ENCODE measurements at regions not wholly inside any gene's neighbourhood (a gene's known extent, or its start where the extent isn't known, plus 50 kb on each side); places are given as distances from the start of the nearest gene placed in this dataset.

- no peak for DNase-seq
Measured at GRCh38 chr9:80399606-80400005, 827.8 kb downstream of the TLE4 start.

- no peak for DNase-seq
Measured at GRCh38 chr9:80387828-80388227, 816.1 kb downstream of the TLE4 start.

GRCh38 chr9:80385246-80385645, 813.5 kb downstream of the TLE4 start:
- DNase-seq, result no peak

GRCh38 chr9:80383331-80383730, 811.6 kb downstream of the TLE4 start:
- DNase-seq, result no peak

- DNase-seq, result no peak
Measured at GRCh38 chr9:80382211-80382891, 810.6 kb downstream of the TLE4 start.

- no peak for DNase-seq
Measured at GRCh38 chr9:80380301-80380700, 808.5 kb downstream of the TLE4 start.

- no peak for DNase-seq
Measured at GRCh38 chr9:80378669-80379293, 807.0 kb downstream of the TLE4 start.

- no peak for DNase-seq
Measured at GRCh38 chr9:80376180-80376579, 804.4 kb downstream of the TLE4 start.

- DNase-seq, result no peak
Measured at GRCh38 chr9:80375477-80375876, 803.7 kb downstream of the TLE4 start.

- no peak for DNase-seq
Measured at GRCh38 chr9:80369641-80370040, 797.9 kb downstream of the TLE4 start.

- DNase-seq, result no peak
Measured at GRCh38 chr9:80366626-80367025, 794.9 kb downstream of the TLE4 start.

- no peak for DNase-seq
Measured at GRCh38 chr9:80359941-80360881, 788.4 kb downstream of the TLE4 start.

- DNase-seq, result no peak
Measured at GRCh38 chr9:80359291-80359690, 787.5 kb downstream of the TLE4 start.

- no peak for DNase-seq
Measured at GRCh38 chr9:80352967-80353366, 781.2 kb downstream of the TLE4 start.

GRCh38 chr9:80351612-80352011, 779.8 kb downstream of the TLE4 start:
- DNase-seq, result no peak

- no peak for DNase-seq
Measured at GRCh38 chr9:80326105-80326504, 754.3 kb downstream of the TLE4 start.

GRCh38 chr9:80320916-80321315, 749.2 kb downstream of the TLE4 start:
- DNase-seq, result no peak

- no peak for DNase-seq
Measured at GRCh38 chr9:80320480-80320879, 748.7 kb downstream of the TLE4 start.

- no peak for DNase-seq
Measured at GRCh38 chr9:80305136-80305535, 733.4 kb downstream of the TLE4 start.

GRCh38 chr9:80294955-80295354, 723.2 kb downstream of the TLE4 start:
- no peak for DNase-seq

- no peak for DNase-seq
Measured at GRCh38 chr9:80294318-80294717, 722.6 kb downstream of the TLE4 start.

- DNase-seq, result no peak
Measured at GRCh38 chr9:80292231-80292630, 720.5 kb downstream of the TLE4 start.

GRCh38 chr9:80285326-80285725, 713.6 kb downstream of the TLE4 start:
- no peak for DNase-seq

GRCh38 chr9:80282766-80283165, 711.0 kb downstream of the TLE4 start:
- no peak for DNase-seq
